ENCODE measurements at regions not wholly inside any gene's neighbourhood (a gene's known extent, or its start where the extent isn't known, plus 50 kb on each side); places are given as distances from the start of the nearest gene placed in this dataset.
A peak's percentile ranks its signal among the peaks of the same experiment; 100 is the strongest.

- Histone ChIP-seq H3K9me3 (no peaks in the 10 kb centered on the region), H3K4me1 (peaks cover 37% of the 10 kb centered on the region), H3K36me3 (no peaks in the 10 kb centered on the region), H3K4me3 (no peak overlapping the region), H3K27me3 (no peaks in the 10 kb centered on the region), H3K27ac (no peak overlapping the region)
- WGBS = 92% methylated on average over 17 of the region's 17 CpGs
- no peak for DNase-seq (ENCODE audit: low spot score in 2 of 2)
- TF ChIP-seq POLR2AphosphoS5 (IDR thresholded peaks at IDR 0.05) = no peak
- TF ChIP-seq CTCF (IDR thresholded peaks at IDR 0.05) = no peak
- TF ChIP-seq POLR2A (IDR thresholded peaks at IDR 0.05) = no peak
- TF ChIP-seq EP300 (IDR thresholded peaks at IDR 0.05) = no peak
These were observed 194.1 kb upstream of the GSE1 start for GRCh38 chr16:85418978-85419491.

GRCh38 chr16:85419503-85420408 lies 193.4 kb upstream of the GSE1 start:
- H3K9me3 ChIP-seq = no peaks in the 10 kb centered on the region
- no peak for DNase-seq (ENCODE audit: low spot score in 2 of 2)
- no peak overlapping the region for H3K4me3 ChIP-seq
- no peak for TF ChIP-seq POLR2A (IDR thresholded peaks at IDR 0.05)
- no peak for TF ChIP-seq EP300 (IDR thresholded peaks at IDR 0.05)
- no peak for TF ChIP-seq CTCF (IDR thresholded peaks at IDR 0.05)
- no peak for TF ChIP-seq POLR2AphosphoS5 (IDR thresholded peaks at IDR 0.05)
- H3K27me3 ChIP-seq = no peaks in the 10 kb centered on the region
- H3K4me1 ChIP-seq = peaks cover 37% of the 10 kb centered on the region
- WGBS = 83% methylated on average over 19 of the region's 21 CpGs
- no peaks in the 10 kb centered on the region for H3K36me3 ChIP-seq
- no peak overlapping the region for H3K27ac ChIP-seq

- DNase-seq (ENCODE audit: low spot score in 2 of 2) = no peak
- Histone ChIP-seq H3K9me3 (no peaks in the 10 kb centered on the region), H3K4me1 (peaks cover 36% of the 10 kb centered on the region), H3K27me3 (no peaks in the 10 kb centered on the region), H3K4me3 (no peak overlapping the region), H3K27ac (no peak overlapping the region), H3K36me3 (no peaks in the 10 kb centered on the region)
- TF ChIP-seq CTCF (IDR thresholded peaks at IDR 0.05) (peak; percentile 99 to 100), EP300 (IDR thresholded peaks at IDR 0.05) (no peak), POLR2A (IDR thresholded peaks at IDR 0.05) (no peak)
- 42% methylated on average over 39 of the region's 42 CpGs for WGBS
These were observed 192.4 kb upstream of the GSE1 start for GRCh38 chr16:85420501-85421337.

- H3K36me3 ChIP-seq = no peaks in the 10 kb centered on the region
- H3K4me1 ChIP-seq = peaks cover 28% of the 10 kb centered on the region
- no peak overlapping the region for H3K27ac ChIP-seq
- TF ChIP-seq POLR2AphosphoS5 (IDR thresholded peaks at IDR 0.05) (no peak), EP300 (IDR thresholded peaks at IDR 0.05) (no peak), CTCF (IDR thresholded peaks at IDR 0.05) (no peak), POLR2A (IDR thresholded peaks at IDR 0.05) (no peak)
- 92% methylated on average over 5 of the region's 24 CpGs for WGBS
- no peaks in the 10 kb centered on the region for H3K27me3 ChIP-seq
- no peak for DNase-seq (ENCODE audit: low spot score in 2 of 2)
- H3K4me3 ChIP-seq = no peak overlapping the region
- no peaks in the 10 kb centered on the region for H3K9me3 ChIP-seq
These were observed 191.6 kb upstream of the GSE1 start for GRCh38 chr16:85421338-85422195.
